Thyroid gland (tissue), 4 donors: ENCODE measurements at regions not wholly inside any gene's neighbourhood (a gene's known extent, or its start where the extent isn't known, plus 50 kb on each side); places are given as distances from the start of the nearest gene placed in this dataset.

Source experiments
- POLR2A ChIP-seq, 2 donors: fragments of 450-650 bp; IDR thresholded peaks; one replicate each; pipeline ENCODE4 v1.6.1; 2017; ENCODE audit warnings: antibody characterized with exemption in 2 of 2, mild to moderate bottlenecking in 2 of 2, moderate library complexity in 1 of 2
- TF ChIP-seq, protein P1 (sequence below), 6 experiments: fragments of 200-600 bp in 3 of 6; fragments of 450-650 bp in 3 of 6; sonication (generic) in 3 of 6; IDR thresholded peaks; one replicate each; pipeline ENCODE4 v1.5.1; 2016 to 2019; ENCODE audit warnings: antibody characterized with exemption in 6 of 6, mild to moderate bottlenecking in 2 of 6, inconsistent platforms in 1 of 6, moderate library complexity in 1 of 6

DNA sequence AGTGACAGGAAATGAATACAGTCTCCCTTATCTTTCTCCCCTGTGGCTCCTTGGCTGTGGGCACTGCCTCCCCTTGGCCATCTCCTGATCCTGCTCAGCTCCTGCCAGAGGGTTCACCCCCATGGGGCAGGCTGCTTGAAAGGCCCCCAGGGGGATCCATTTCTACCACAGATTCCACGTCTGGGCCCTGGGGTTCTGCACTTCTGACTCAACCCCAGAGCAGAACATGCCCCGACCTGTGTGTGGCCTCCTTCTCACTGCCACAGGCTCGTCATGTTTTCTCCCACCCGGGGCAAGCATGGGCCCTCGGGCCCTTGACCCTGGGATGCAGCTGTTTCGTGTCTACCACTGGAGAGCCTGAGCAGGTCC is 122.2 kb downstream of the ACKR3 start:
- TF ChIP-seq, protein P1, sequence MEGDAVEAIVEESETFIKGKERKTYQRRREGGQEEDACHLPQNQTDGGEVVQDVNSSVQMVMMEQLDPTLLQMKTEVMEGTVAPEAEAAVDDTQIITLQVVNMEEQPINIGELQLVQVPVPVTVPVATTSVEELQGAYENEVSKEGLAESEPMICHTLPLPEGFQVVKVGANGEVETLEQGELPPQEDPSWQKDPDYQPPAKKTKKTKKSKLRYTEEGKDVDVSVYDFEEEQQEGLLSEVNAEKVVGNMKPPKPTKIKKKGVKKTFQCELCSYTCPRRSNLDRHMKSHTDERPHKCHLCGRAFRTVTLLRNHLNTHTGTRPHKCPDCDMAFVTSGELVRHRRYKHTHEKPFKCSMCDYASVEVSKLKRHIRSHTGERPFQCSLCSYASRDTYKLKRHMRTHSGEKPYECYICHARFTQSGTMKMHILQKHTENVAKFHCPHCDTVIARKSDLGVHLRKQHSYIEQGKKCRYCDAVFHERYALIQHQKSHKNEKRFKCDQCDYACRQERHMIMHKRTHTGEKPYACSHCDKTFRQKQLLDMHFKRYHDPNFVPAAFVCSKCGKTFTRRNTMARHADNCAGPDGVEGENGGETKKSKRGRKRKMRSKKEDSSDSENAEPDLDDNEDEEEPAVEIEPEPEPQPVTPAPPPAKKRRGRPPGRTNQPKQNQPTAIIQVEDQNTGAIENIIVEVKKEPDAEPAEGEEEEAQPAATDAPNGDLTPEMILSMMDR (IDR thresholded peaks at IDR 0.05), result peak in 1 of 6 experiments; percentile 2
- TF ChIP-seq POLR2A (IDR thresholded peaks at IDR 0.05), result no peak
